ENCODE measurements at regions not wholly inside any gene's neighbourhood (a gene's known extent, or its start where the extent isn't known, plus 50 kb on each side); places are given as distances from the start of the nearest gene placed in this dataset.

DNA sequence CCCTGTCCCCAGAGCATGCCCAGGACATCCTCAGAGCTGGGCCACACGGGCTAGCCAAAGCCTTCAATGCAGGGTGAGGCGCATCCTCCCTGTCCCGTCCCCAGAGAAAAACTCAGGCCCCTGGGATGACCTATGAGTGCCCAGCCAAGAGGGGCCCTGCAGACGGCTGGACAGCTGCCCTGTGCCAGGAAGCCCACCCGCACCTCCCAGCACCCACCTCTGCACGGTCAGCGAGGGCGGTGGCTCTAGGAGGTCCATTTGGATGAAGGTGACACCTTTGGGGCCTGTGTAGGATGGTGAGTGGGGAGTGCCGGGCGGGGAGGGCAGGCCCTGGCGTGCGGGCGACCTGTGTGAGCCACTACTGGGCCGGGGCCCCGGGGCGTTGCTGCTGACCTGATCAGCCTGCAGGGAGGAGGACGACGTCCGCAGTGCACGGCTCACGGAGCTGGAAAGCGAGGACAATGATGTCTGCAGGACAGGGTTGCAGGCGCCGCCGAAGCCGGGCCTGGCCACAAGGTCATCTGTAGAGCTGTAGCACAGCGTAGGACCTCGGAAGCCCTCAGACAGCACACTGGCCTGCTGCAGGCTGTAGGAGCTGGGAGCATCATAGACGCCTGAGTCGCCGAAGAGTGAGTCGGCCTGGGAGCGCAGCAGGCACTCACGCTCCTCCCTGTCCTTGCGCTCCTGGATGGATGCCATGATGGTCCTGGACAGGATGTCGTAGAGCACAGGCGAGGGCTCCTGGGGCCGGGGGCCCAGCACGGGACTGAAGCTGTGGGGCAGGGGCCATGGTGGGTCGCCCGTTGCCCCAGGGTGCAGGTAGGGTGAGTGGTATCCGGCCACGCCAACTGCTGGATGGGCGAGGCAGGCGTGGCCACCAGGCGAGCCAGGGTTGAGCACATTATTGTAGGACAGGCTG is 180.5 kb downstream of the IGLL1 start:
- DNase-seq (ENCODE audit: low spot score) (no peak), ATAC-seq (ENCODE audit: insufficient number of reproducible peaks, low FRiP score, low read depth) (no peak)
- Histone ChIP-seq H3K27ac (no peak overlapping the region), H3K36me3 (no peaks in the 10 kb centered on the region), H3K9me3 (no peaks in the 10 kb centered on the region), H3K4me3 (no peak overlapping the region), H3K27me3 (replicated peaks; ENCODE audit: insufficient read depth) (no peaks in the 10 kb centered on the region), H3K4me1 (ENCODE audit: control insufficient read depth in 1 of 2, low read depth in 2 of 2) (peaks cover 0 to 3% of the 10 kb centered on the region in 2 donors)
- TF ChIP-seq, protein P1, sequence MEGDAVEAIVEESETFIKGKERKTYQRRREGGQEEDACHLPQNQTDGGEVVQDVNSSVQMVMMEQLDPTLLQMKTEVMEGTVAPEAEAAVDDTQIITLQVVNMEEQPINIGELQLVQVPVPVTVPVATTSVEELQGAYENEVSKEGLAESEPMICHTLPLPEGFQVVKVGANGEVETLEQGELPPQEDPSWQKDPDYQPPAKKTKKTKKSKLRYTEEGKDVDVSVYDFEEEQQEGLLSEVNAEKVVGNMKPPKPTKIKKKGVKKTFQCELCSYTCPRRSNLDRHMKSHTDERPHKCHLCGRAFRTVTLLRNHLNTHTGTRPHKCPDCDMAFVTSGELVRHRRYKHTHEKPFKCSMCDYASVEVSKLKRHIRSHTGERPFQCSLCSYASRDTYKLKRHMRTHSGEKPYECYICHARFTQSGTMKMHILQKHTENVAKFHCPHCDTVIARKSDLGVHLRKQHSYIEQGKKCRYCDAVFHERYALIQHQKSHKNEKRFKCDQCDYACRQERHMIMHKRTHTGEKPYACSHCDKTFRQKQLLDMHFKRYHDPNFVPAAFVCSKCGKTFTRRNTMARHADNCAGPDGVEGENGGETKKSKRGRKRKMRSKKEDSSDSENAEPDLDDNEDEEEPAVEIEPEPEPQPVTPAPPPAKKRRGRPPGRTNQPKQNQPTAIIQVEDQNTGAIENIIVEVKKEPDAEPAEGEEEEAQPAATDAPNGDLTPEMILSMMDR (IDR thresholded peaks at IDR 0.05), result no peak

DNA sequence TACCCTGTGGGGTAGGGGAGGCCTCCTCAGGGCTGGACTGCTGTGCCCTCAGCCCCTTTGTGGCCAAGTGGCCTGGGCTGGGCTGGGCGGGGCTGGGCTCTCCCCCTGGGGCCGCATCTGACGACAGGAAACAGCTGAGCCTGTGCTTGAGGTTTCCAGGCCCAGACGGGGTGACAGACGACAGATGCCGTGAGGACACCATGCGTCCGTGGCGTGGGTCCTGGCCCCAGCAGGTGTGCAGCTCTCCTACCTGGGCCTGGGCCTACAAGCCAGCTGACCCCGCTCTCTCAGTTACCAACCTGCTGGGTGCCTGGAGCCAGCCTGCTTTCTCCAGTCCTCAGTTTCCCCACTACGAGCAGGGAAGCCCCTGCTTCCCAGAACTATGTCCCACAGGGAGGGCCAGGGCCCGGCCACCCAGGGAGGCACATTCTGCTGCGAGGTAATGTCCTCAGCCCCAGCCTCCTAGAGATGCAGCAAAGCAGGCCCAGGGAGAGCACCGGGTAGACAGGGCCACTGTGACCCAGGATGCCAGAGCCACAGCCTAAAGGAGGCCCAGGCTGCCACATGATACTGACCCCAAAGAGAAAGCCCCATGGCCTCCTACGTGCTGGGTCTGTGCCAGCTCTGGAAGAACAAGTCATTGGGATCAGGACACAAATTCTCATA is 181.3 kb downstream of the IGLL1 start:
- H3K4me1 ChIP-seq (ENCODE audit: control insufficient read depth in 1 of 2, low read depth in 2 of 2), result peaks cover 0 to 3% of the 10 kb centered on the region in 2 donors
- TF ChIP-seq, protein P1 (IDR thresholded peaks at IDR 0.05), result no peak
- H3K27ac ChIP-seq, result no peak overlapping the region
- H3K27me3 ChIP-seq (replicated peaks; ENCODE audit: insufficient read depth), result no peaks in the 10 kb centered on the region
- no peak for DNase-seq (ENCODE audit: low spot score)
- H3K36me3 ChIP-seq, result no peaks in the 10 kb centered on the region
- no peaks in the 10 kb centered on the region for H3K9me3 ChIP-seq
- no peak overlapping the region for H3K4me3 ChIP-seq
- ATAC-seq (ENCODE audit: insufficient number of reproducible peaks, low FRiP score, low read depth), result no peak

DNA sequence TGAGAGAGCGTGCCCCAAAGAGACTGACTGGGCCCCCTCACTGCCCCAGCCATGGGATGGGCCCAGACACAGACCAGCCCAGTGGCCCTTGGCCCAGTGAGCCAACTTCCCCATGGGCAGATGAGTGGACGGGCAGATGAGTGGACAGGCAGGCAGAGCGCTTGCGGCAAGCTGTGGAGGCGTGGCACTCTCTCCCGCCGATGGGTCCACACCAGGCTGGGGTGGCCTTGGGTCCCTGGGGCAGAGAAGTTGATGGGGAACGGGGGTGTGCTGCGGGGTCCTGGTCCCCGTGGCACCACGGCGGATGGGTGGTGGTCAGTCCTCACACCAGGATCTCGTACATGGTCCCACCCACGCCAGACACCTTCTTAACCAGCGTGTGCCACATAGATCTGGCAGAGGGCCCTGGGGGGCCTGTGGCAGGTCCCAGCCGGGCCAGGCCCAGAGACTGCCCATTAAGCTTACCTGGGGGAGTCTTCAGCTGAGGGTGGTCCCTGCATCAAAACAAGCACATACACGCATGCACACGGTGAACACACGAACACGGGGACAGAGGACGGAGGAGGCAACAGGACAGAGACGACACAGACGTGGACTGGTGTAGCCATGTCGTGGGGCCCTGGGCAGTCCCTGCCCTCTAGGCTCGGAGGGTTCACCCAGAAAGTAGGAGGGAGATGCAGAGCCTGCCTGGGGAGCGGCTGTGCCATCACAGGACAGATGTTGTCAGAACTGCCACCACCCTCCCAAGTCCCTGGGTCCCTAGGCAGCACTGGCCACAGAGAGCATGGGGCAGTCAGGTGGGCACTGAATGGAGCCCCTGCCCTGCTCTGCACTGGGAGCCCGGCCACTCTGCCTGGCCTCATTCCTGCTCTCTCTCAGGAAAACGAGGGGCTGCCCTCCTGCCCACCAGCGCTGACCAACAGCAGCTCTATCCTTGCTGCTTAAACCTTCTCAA is 182.2 kb downstream of the IGLL1 start:
- Histone ChIP-seq H3K36me3 (no peaks in the 10 kb centered on the region), H3K4me1 (ENCODE audit: control insufficient read depth in 1 of 2, low read depth in 2 of 2) (peaks cover 0 to 3% of the 10 kb centered on the region in 2 donors), H3K9me3 (no peaks in the 10 kb centered on the region), H3K27ac (no peak overlapping the region), H3K4me3 (no peak overlapping the region), H3K27me3 (replicated peaks; ENCODE audit: insufficient read depth) (no peaks in the 10 kb centered on the region)
- ATAC-seq (ENCODE audit: insufficient number of reproducible peaks, low FRiP score, low read depth) (no peak), DNase-seq (ENCODE audit: low spot score) (no peak)
- TF ChIP-seq, protein P1 (IDR thresholded peaks at IDR 0.05), result no peak

DNA sequence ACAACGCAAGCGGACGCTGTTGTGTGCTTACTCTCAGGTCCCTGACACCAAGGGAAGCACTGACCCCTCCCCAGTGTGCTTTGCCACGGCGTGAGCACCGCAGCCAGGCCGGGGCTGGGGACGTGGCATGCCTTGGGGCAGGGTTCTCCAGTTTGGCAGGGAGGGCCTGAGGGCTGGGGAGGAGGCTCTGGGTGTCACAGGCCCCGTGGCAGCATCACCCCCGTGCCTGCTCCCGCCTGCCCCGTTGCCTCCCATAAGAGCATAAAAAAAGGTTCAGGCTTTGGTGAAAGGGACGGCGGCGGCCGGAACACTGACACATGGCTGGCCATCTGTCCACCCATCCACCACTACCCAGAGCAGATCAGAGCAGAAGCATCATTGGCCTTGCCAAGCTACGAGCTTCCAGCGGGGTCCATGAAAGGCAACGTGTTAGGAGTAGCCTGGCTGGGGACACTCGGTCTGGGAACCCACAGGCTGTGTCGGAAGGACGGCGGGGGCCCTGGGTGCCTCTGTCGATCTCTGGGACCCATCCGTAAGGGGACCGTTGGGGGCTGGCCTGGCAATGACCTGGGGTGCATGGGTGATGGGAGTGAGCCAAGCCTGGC is 183.0 kb downstream of the IGLL1 start:
- Histone ChIP-seq H3K9me3 (no peaks in the 10 kb centered on the region), H3K27ac (no peak overlapping the region), H3K4me3 (no peak overlapping the region), H3K36me3 (no peaks in the 10 kb centered on the region), H3K27me3 (replicated peaks; ENCODE audit: insufficient read depth) (no peaks in the 10 kb centered on the region), H3K4me1 (ENCODE audit: control insufficient read depth in 1 of 2, low read depth in 2 of 2) (peaks cover 0 to under 1% of the 10 kb centered on the region in 2 donors)
- DNase-seq (ENCODE audit: low spot score), result no peak
- TF ChIP-seq, protein P1 (IDR thresholded peaks at IDR 0.05), result no peak
- no peak for ATAC-seq (ENCODE audit: insufficient number of reproducible peaks, low FRiP score, low read depth)
